ENCODE measurements at regions not wholly inside any gene's neighbourhood (a gene's known extent, or its start where the extent isn't known, plus 50 kb on each side); places are given as distances from the start of the nearest gene placed in this dataset.

DNA sequence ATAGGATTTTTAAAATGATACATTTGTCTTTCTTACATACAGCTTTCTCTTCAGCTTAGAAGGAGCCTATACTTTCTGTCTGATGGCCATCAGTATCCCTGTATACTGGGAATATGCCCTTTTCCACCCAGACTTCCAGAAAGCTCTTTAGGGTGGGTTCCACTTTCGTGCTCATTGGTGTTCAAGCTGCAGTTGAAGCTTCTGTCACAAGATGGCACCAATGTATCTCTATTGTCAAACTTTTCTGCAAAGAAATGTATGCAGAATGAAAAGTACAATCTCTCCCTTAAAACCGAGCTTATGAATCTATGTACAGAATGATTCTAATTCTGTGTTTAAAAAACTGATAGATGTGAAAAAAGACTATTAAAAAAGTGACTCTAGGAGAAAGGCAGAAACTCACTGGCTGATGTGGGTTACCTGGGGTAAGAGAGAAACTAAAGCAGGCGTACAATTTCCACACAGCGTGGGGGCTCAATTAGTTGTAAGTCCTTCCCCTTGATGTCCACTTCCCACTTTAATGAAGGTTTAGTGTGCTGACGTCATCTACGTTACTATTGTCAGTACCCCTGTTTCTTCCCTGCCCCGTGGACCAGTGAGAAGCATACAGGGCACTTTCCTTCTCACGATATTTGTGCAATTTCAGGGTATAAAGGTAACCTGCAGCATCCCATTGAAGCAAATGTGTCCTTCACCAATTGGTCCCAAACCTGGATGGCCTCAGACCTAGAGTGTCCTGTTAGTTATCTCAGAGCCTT lies 57.3 kb upstream of the TCEAL2 start:
- peak; percentile 41 for DNase-seq (ENCODE audit: extremely low read depth, low read depth)

DNA sequence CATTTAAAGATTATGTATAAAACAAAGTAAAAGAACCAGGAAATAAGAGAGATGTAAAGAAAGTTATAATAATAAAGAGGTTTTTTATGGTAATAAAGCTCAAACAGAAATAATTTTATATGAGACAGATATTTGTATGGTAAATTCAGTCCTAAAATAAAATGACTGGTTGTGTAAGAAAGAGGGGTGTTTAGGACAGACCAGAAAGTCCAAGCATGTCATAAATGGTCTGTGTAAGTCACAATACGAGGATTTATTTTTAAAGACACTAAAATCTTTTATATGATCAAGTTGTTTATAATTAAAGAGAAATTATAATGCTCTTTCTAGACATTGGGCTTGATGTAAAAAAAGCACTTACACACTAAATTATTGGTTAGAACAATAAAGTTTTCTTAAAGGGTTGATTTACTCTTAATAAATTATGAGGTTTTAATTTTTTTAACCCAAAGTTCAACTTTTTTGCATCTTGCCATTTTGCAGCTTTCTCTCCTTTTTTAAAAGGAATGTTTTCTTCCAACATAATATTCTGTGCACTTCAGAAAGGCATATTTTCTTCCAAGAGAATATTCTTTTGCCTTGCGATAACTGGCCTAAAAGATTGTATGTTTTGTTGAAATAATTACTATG lies 61.9 kb upstream of the TCEAL2 start:
- no peak for DNase-seq (ENCODE audit: extremely low read depth, low read depth)

DNA sequence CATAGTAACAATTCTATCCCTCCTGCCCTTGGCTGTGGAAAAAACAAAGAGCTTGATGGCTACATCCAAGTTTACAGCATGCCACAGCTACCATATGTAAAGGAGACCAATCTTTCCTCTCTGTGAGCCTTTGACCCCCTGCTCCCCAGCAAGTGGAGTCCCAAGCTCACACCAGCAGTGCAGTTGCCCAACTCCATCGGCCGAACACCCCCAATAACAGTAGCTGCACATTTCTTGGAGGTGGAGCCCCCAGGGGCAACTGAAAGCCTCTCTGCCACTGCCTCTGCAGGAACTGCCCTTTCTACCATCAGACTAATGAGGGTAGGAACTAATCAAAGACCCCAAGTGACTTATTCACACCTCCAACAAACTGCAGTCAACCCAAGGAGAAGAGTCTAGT lies 81.0 kb upstream of the TCEAL2 start:
- no peak for DNase-seq (ENCODE audit: extremely low read depth, low read depth)

DNA sequence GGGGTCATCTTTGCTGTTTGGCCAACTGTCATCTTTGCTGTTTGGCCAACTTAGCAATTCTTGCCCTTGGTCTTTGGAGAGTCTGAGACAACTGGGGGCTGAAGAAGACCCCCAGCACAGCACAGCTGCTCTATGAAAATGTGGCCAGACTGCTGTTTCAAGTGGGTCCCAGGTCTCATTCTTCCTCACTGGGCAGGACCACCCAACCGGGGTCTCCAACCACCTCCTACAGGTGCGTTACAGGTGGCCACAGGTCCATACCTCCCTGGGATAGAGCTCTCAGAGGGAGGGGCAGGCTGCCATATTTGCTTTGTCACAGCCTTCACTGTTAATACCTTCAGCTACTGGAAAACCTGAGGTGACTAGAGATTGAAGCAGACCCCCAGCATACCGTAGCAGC lies 82.1 kb upstream of the TCEAL2 start:
- DNase-seq (ENCODE audit: extremely low read depth, low read depth) = no peak

DNA sequence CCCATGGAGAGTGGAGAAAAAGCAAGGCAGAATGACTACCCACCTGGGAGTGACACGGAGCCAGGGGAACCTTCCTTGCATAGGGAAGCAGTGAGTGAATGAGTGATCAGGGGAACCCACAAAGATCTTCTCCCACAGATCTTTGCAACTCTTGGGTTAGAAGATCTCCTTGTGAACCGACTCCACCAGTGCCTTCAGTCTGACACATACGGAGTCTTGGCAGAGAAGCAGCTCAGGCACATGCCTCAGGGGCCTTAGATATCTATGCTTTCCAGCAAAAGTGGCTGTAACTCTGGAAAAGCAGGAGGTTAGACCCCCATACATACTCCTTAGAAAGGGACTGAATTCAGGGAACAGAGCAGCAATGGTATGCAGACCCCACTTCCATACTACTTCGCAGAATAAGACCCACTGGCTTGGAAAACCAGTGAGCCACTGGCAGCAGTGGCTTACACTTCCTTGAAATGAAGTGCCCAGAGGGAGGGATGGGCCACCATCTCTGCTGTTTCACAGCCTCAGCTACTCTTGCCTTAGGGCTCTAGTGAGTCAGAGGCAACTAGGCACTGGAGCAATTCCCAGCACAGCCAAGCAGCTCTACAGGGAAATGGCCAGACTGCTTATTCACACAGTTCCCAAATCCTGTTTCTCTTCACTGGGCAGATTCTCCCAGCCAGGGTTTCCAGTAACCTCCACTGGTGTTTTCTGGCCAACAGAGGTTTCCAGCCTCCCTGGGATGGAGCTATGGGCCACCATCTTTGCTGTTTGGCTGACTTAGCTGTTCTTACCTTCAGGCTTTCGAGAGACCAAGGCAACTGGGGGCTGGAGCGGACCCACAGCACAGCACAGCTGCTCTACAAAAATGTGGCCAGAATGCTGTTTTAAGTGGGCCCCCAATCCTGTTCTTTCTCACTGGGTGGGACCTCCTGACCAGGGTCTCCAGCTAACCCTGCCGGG lies 82.8 kb upstream of the TCEAL2 start:
- no peak for DNase-seq (ENCODE audit: extremely low read depth, low read depth)

DNA sequence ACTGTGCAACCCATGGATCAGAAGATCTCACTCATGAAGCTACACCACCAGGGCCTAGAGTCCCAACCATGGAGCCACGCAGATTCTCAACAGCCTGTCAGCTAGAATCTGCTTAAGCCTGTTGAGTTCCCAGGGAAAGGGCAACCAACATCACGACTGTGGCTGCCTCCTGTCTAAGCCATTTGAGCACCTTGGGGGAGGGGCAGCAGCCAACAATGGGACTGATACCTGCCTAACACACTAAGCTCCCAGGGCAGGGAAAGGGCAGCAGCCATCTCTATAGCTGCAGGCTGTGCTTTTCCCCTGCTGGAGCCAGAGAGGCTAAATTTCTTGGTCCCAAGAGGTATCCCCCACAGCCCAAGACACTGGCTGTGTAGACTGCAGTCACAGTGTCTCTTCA lies 96.5 kb upstream of the TCEAL2 start:
- no peak for DNase-seq (ENCODE audit: extremely low read depth, low read depth)

DNA sequence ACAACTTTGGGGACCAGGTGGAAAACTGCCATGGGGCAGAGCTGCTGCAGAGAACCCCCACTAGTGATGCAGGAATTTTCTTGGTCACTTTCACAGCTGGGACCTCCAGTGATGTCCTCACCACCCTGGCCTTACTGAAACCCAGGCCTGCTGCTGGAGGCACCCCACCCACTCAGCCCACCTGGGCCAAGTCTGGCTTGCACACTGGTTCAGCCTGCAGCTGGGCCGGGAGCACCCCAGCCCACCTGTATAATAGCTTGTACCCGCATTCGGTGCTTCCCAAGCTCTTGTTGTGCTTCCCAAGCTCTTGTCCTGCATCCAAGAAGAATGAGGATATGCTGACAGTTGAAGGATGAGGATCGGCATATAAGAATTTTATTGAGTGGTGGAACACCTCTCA lies 86.4 kb upstream of the ZMAT1 start:
- DNase-seq (ENCODE audit: extremely low read depth, low read depth) = no peak

DNA sequence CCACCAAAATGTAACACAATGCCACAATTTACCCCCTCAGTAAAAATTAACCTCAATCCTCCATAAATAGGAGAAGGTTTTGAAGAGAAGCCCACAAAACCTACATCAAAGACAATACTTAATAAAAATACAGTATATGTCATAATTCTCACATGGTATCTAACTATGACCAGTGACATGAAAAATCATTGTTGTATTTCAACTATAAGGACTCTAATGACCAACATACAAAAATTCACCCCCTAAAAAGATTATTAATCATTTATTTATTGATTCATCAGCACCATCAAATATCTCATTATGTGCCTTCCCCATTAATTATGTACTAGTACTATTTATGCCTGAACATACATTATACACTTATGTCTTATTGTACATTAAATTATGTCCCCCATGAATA lies 77.1 kb upstream of the ZMAT1 start:
- no peak for DNase-seq (ENCODE audit: extremely low read depth, low read depth)

DNA sequence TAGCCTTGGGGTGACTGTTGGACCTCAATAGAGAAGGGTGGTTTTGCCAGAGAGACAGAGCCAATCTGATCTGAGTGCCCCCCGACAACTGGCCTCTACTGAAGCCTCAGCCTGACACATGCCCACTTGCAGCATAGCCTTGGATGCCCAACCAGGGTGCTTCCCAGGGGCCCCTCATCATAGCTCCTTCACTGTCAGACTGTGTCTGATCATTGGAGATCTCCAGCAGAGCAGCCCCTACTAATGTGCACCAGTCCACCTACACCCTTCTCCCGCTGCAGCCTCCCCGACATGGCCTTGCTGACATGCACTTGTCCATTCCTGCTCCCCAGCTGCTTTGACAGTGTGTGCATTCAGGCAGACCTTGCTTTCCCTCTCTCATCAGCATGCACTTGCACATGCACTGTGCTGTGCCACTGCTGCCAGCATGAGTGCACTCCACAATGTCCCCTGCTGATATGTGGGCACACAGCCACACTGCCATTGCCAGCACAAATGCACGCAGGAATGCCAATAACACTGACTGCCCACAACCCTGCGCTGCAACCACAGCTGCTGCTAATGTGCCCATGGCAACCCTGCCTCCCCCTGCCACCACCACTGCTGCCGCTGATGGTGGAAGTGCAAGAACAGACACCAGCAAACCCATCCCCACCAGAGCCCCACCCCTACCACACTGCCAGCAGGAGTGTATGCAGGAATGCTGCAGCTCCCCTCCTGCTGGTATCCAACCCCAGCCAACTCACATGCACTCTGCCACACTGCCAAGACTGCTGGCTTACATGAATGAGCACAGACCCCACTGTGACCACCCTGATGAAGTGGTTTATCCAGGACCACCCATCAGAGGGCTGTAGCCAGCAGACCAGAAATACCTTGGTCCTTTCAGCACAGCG lies 68.1 kb upstream of the ZMAT1 start:
- no peak for DNase-seq (ENCODE audit: extremely low read depth, low read depth)

DNA sequence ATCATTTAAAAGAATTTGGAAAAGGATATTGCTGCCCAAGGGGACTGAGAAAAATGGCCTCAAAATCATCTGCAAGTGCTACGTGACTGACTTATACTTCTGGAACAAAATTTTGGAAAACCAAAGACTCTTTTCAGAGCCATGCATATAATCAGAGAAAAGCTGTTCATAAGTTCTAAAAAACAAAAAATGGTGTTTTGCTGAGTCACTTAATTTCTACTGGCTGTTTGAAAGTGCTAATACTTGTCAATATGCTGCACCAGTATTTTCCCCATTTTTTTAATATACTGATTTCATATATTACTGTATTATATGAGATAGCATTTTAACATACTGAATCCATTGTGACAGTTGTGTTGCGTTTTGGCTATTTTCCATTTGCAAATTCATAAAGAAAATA lies 61.5 kb upstream of the ZMAT1 start:
- DNase-seq (ENCODE audit: extremely low read depth, low read depth) = no peak

DNA sequence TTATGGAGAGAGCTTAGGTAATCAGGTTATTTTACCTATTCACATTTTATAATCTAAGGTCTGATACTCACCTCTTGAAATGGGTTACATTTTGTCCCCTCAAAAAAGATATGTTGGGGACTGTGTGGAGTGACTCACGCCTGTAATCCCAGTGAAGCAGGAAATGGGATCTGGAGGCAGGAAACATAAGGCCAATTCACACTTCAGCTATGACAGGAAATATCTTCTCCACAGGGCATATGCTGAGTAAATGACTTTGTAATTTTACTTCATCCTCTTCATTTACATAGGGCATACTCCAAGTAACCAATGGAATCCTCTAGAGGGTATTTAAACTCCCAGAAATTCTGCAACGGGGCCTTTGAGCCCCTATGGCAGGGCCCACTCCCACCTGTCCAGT lies 54.8 kb upstream of the ZMAT1 start:
- DNase-seq (ENCODE audit: extremely low read depth, low read depth) = no peak
